Panc1 (cell line): ENCODE measurements at regions not wholly inside any gene's neighbourhood (a gene's known extent, or its start where the extent isn't known, plus 50 kb on each side); places are given as distances from the start of the nearest gene placed in this dataset.

ENCODE experiments used
- ATAC-seq: fragments of 200-7000 bp; cut with Tn5 transposase; 2 replicates; pipeline ENCODE4 v1.9.1; 2020; ENCODE audit warnings: mild to moderate bottlenecking, moderate library complexity
- BruUV-seq: library from RNA; stranded (reverse); fragments of 400-500 nt; replicated peaks from 2 replicates; lab custom pipeline; 2021; lab: Mats Ljungman, UMichigan
- CTCF ChIA-PET: fragments of 300-600 bp; sonication (Branson Sonifier 250); formaldehyde crosslinking; loops from one replicate; lab custom pipeline; 2022; ENCODE audit warnings: antibody characterized with exemption; lab: Charles Lee
- POLR2A ChIA-PET: fragments of 300-600 bp; sonication (Branson Sonifier 250); formaldehyde crosslinking; loops from one replicate; lab custom pipeline; 2022; ENCODE audit warnings: antibody characterized with exemption; lab: Charles Lee
- DNase-seq: peaks from one replicate; pipeline ENCODE4 v3.0.0-alpha.2; 2010; ENCODE audit warnings: low read depth, low spot score
- H3K27ac ChIP-seq: 2 replicates; pipeline ENCODE4 v1.5.1; 2011; ENCODE audit warnings: mild to moderate bottlenecking, low read length, inconsistent platforms
- H3K27me3 ChIP-seq: fragments of 200-500 bp; sonication (Bioruptor generic); 2 replicates; pipeline ENCODE4 v1.6.0; 2014; ENCODE audit warnings: low read length, inconsistent platforms; ENCODE audit not compliant: control insufficient read depth, insufficient read depth
- H3K36me3 ChIP-seq: fragments of 200-500 bp; sonication (Bioruptor generic); 2 replicates; pipeline ENCODE4 v1.5.1; 2014; ENCODE audit warnings: inconsistent platforms, mild to moderate bottlenecking, low read length, moderate library complexity; ENCODE audit not compliant: control insufficient read depth, insufficient read depth
- H3K4me1 ChIP-seq: 2 replicates; pipeline ENCODE4 v1.5.1; 2011; ENCODE audit warnings: inconsistent platforms, mild to moderate bottlenecking, low read length, moderate library complexity; ENCODE audit not compliant: control insufficient read depth, insufficient read depth
- H3K4me3 ChIP-seq, 2 experiments: 2 replicates each; pipeline ENCODE4 v1.5.1; 2011 to 2012; ENCODE audit warnings: low read depth in 2 of 2, low read length in 2 of 2, mild to moderate bottlenecking in 2 of 2, inconsistent platforms in 1 of 2, moderate library complexity in 1 of 2
- H3K9me3 ChIP-seq: fragments of 200-500 bp; sonication (Bioruptor generic); 2 replicates; pipeline ENCODE4 v1.5.1; 2014; ENCODE audit warnings: low read depth, mild to moderate bottlenecking, inconsistent platforms, low read length, moderate library complexity; ENCODE audit not compliant: control insufficient read depth, insufficient read depth
- POLR2AphosphoS5 ChIP-seq: IDR thresholded peaks from 2 replicates; pipeline ENCODE4 v1.6.1; 2012; ENCODE audit warnings: mild to moderate bottlenecking, low read depth, low read length, moderate library complexity
- SIN3A ChIP-seq: IDR thresholded peaks from 2 replicates; pipeline ENCODE4 v1.6.1; 2012; ENCODE audit warnings: low read depth, mild to moderate bottlenecking, low read length, moderate library complexity, borderline replicate concordance; ENCODE audit not compliant: insufficient read depth
- TCF7L2 ChIP-seq: IDR thresholded peaks from 2 replicates; pipeline ENCODE4 v1.6.1; 2011; ENCODE audit warnings: mild to moderate bottlenecking, low read depth, low read length, inconsistent platforms
- in situ Hi-C: cut with HindIII; loops from 2 replicates; pipeline ENCODE4 v1.10.0; 2016; ENCODE audit warnings: low sequenced_read_pairs, low pct_unique_long_range_greater_than_20kb
- intact Hi-C: fragments of 100-400 bp; cut with micrococcal nuclease; formaldehyde crosslinking; loops from one replicate; pipeline ENCODE4 v1.10.0; 2022; ENCODE audit not compliant: unreplicated experiment
- TF ChIP-seq, protein P1 (sequence below): fragments of 450-650 bp; IDR thresholded peaks from 2 replicates; pipeline ENCODE4 v1.5.1; 2017; ENCODE audit warnings: mild to moderate bottlenecking
- TF ChIP-seq, protein P2 (sequence below), 2 experiments: IDR thresholded peaks; 2 replicates each; pipeline ENCODE4 v1.6.1; 2011 to 2012; ENCODE audit warnings: low read depth in 2 of 2, control low read depth in 1 of 2, low read length in 1 of 2, mild to moderate bottlenecking in 1 of 2, moderate library complexity in 1 of 2; ENCODE audit not compliant: insufficient read depth in 1 of 2

DNA sequence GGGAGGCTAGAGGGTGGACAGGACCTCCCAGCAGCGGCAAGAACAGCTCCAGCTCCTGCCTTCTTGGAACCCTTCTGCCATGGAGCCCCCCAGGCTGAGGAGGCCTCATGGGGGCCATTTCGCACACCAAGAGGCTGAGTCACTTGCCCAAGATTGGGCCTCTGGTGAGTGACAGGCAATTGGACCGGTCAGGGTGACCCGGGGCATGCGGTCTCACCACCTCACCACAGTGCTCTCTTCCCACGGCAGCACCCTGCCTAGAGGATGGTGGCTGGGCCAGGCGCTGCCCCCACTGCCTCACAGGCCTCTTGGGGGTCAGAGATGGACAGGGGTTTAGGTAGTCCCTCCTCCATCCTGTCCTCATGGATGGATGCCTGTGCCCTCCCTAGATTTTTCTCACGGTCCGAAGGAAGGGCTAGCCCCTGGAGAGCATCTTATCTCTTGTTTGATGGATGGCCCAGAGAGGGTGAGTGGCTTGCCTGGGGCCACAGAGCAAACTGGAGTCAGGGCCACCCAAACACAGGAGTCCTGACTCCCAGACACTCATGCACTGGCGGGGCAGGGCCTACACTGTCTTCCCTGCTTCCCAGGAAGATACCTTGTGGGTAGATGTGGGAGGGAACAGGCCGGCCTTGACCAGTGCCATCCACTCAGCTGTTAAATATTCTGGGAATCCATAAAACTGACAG lies 119.2 kb downstream of the INHBB start:
- Histone ChIP-seq H3K4me1 (peaks cover 3% of the 10 kb centered on the region), H3K27ac (no peak overlapping the region), H3K27me3 (no peaks in the 10 kb centered on the region), H3K9me3 (no peaks in the 10 kb centered on the region), H3K4me3 (no peak overlapping the region), H3K36me3 (no peaks in the 10 kb centered on the region)
- in situ Hi-C loops (no loop called here), intact Hi-C loops (no loop called here)
- BruUV-seq, result no TSS peak
- TF ChIP-seq, protein P1, sequence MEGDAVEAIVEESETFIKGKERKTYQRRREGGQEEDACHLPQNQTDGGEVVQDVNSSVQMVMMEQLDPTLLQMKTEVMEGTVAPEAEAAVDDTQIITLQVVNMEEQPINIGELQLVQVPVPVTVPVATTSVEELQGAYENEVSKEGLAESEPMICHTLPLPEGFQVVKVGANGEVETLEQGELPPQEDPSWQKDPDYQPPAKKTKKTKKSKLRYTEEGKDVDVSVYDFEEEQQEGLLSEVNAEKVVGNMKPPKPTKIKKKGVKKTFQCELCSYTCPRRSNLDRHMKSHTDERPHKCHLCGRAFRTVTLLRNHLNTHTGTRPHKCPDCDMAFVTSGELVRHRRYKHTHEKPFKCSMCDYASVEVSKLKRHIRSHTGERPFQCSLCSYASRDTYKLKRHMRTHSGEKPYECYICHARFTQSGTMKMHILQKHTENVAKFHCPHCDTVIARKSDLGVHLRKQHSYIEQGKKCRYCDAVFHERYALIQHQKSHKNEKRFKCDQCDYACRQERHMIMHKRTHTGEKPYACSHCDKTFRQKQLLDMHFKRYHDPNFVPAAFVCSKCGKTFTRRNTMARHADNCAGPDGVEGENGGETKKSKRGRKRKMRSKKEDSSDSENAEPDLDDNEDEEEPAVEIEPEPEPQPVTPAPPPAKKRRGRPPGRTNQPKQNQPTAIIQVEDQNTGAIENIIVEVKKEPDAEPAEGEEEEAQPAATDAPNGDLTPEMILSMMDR, result no peak
- TF ChIP-seq, protein P2, sequence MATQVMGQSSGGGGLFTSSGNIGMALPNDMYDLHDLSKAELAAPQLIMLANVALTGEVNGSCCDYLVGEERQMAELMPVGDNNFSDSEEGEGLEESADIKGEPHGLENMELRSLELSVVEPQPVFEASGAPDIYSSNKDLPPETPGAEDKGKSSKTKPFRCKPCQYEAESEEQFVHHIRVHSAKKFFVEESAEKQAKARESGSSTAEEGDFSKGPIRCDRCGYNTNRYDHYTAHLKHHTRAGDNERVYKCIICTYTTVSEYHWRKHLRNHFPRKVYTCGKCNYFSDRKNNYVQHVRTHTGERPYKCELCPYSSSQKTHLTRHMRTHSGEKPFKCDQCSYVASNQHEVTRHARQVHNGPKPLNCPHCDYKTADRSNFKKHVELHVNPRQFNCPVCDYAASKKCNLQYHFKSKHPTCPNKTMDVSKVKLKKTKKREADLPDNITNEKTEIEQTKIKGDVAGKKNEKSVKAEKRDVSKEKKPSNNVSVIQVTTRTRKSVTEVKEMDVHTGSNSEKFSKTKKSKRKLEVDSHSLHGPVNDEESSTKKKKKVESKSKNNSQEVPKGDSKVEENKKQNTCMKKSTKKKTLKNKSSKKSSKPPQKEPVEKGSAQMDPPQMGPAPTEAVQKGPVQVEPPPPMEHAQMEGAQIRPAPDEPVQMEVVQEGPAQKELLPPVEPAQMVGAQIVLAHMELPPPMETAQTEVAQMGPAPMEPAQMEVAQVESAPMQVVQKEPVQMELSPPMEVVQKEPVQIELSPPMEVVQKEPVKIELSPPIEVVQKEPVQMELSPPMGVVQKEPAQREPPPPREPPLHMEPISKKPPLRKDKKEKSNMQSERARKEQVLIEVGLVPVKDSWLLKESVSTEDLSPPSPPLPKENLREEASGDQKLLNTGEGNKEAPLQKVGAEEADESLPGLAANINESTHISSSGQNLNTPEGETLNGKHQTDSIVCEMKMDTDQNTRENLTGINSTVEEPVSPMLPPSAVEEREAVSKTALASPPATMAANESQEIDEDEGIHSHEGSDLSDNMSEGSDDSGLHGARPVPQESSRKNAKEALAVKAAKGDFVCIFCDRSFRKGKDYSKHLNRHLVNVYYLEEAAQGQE (IDR thresholded peaks at IDR 0.05; ENCODE audit: insufficient read depth in 1 of 2, low read depth in 2 of 2, low read length in 1 of 2), result no peak
- TF ChIP-seq POLR2AphosphoS5 (no peak), SIN3A (no peak), TCF7L2 (no peak)
- DNase-seq (no peak), ATAC-seq (no peak)
- ChIA-PET POLR2A (no interaction called here), CTCF (no interaction called here)

DNA sequence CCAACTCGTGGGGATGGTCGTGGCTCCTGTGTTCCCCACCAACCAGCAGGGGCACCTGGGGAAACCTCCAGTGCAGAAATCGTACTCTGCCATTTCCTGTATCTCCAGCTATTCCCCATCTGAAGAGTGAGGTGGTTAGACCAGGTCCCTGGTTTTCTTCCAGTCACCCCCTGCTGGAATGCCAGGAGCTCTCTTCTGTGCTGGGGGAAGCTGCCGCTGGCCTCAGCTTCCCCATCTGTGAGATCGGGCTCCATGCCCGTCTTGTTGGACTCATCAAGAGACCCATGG lies 119.7 kb downstream of the INHBB start:
- H3K36me3 ChIP-seq, result no peaks in the 10 kb centered on the region
- ATAC-seq (no peak), DNase-seq (no peak)
- H3K27ac ChIP-seq, result no peak overlapping the region
- BruUV-seq, result no TSS peak
- intact Hi-C loops (no loop called here), in situ Hi-C loops (no loop called here)
- H3K9me3 ChIP-seq, result no peaks in the 10 kb centered on the region
- ChIA-PET POLR2A (no interaction called here), CTCF (no interaction called here)
- H3K27me3 ChIP-seq, result no peaks in the 10 kb centered on the region
- H3K4me3 ChIP-seq, result no peak overlapping the region
- peaks cover 7% of the 10 kb centered on the region for H3K4me1 ChIP-seq
- TF ChIP-seq TCF7L2 (no peak), POLR2AphosphoS5 (no peak), SIN3A (no peak)
- TF ChIP-seq, protein P1, result no peak
- TF ChIP-seq, protein P2 (IDR thresholded peaks at IDR 0.05; ENCODE audit: insufficient read depth in 1 of 2, low read depth in 2 of 2, low read length in 1 of 2), result no peak
